NCI-H1694 (cell line): ENCODE measurements at regions not wholly inside any gene's neighbourhood (a gene's known extent, or its start where the extent isn't known, plus 50 kb on each side); places are given as distances from the start of the nearest gene placed in this dataset.
"Not testable (repeated sequence)": the region's sequence is repeated elsewhere in the genome, so short reads cannot be mapped to it uniquely, and the experiment has no call there.

Source experiments
- DNase-seq: peaks from one replicate; lab custom pipeline; 2025; lab: John Stamatoyannopoulos, UW

DNA sequence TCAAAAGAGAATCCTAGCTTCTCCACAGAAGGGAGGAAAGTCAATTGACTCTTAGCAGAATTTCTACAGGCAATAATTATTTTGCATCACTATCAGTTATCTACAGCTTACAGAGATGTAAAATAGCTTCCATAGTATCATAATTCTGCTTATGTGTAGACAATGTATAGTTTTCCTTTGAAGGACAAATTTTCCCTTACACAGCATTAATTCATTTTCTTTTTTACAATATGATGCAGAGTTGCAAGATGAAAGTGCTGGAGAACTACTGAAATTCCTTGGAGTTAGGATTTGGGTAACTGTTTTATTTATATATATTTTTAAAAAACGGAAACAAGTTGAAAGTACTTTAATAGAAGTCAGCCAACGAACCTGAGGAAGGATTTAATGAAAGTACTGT lies 111.0 kb upstream of the CPHXL start:
- no peak for DNase-seq

DNA sequence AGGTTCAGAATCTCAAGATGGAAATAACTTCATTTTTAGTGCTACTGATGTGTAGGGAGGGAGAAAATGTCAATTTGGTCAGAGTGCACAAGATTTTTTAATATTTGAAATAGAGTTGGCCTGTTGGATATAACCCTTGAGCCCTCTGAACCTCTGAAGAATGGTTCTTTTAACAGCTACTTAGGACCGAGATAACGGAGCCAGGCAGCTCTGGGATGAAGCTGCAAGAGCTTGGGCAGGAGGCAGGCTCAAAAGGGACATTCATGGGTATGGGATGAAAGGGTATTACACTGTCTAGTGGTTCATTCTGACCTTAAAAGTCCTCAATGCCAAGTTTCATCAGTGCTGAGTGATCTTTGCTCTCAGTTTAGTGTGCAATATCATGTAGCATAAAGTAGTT lies 111.4 kb upstream of the CPHXL start:
- DNase-seq, result no peak

DNA sequence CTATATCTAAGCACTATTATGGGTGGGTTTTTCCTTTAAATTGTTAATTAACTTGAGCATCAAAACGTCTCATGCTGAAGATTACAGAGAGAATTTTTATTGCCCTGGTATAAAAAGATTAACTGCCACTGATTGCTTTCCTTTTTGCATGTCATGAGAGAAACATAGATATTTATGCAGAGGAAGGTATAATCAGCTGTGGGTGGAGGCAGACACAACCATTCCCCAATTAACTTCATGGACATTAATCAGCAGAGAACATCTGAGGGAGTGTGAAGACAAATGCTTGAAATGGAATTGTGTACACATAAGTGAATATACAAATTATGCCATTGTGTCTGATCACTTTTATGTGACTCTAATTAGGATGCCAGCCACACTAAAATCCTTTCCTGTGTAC lies 115.2 kb upstream of the CPHXL start:
- no peak for DNase-seq

DNA sequence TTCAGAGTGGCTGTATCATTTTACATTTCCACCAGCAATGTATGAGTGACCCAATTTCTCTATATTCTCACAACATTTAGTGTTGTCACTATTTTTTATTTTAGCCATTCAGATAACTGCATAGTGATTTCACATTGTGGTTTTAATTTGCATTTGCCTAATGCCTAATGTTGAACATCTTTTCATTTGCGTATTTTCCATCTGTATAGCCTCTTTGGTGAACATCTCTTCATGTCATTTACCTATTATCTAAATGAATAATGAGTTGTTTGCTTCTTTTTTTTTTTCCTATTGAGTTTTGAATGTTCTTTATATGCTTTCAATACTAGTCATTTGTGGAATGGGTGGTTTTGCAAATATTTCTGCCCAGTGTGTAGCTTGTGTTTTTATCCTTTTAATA lies 120.9 kb upstream of the CPHXL start:
- no peak for DNase-seq

DNA sequence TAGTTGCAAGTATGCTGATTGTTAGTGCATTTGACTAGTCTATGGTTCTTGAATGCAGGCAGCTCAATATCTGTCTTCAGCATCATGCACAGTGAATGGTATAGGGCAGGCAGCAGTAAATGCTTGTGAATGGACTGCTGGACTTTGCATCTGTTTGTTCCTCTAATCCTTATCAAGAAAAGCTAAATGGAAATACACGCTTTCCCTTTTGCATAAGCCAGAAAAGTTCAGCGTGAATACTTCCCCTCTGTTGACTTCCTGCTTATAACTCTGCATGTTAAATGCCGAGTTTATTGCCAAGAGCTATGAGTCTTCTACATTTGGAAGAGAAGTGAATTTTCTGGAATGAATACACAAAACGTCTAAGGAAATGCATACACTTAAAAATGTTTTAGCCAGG lies 127.9 kb upstream of the CPHXL start:
- DNase-seq, result no peak

DNA sequence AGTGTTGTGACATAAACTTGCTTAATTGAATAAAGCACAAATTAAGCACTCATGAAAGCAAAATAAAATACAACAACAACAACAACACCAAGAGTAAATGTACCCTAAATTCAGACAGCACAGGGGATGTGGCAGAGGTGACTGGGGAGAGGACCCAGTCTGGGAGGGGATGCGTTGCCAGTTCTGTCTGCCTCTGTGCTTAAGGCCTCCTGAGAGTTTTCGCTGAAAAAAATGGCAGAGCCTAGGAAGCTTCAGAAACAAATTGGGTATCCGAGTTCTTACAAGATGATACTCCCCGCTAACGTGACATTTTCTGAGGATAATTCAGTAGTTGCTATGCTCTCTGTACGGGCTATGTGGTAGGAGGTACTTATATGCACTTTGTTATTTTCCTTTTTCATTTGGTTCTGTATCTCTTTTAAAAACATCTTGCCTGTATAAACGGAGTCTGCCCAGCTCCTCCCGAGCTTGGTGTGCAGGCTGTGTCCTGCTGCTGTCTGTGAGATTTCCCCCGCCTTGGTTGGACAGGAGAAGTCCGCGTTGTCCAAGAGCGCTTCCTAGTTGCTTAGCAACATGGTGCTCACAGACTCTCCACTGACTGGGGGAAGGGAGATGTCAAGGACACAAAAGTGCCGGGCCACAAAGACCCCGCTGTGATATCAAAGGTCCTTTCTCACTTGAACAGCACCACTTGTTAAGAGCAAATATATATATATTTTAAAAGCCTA lies 134.2 kb upstream of the CPHXL start:
- DNase-seq, result no peak

DNA sequence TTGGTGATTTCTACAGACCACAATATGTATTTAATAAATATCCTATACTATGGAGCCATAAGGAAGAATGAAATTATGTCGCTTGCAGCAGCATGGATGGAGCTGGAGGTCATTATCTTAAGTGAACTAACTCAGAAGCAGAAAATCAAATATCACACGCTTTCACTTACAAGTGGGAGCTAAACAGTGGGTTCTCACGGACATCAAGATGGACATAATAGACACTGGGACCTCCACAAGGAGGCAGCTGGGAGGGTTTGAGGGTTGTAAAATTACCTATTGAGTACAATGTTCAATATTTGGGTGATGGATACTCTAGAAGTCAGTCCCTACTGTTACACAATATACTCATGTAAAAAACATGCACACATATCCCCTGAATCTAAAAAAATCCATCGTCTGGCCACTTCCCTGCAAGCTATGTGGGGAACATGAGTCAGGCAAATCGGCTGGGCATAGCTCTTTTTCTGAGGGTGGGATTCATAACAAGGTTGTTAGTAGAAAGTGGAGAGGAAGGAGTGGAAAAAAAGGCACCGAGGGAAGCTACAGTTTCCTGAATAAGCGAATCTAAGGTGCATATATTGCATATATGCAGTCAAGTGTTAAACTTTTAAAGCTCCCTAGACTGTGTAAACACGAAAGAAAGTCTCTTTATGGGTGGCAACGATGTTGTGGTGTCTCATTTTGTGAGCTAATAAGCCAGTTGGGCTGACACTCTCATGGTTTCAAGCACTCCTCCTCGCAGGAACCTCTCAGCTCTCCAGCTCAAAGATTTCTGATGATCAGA lies 135.2 kb upstream of the CPHXL start:
- no peak for DNase-seq

DNA sequence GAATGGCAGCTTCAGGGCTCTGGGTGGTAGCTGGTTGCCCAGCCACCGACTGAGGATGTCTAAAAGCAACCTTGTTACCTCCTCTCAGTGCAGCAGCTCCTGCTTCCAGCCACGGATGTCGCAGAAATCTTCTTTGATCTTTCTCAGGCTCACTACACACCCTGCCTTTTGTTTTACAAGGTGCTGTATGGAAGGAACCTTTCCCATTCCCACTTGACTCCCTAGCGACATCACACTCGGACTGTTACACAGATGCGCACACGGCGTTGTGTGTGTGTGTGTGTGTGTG lies 135.8 kb upstream of the CPHXL start:
- no peak for DNase-seq

DNA sequence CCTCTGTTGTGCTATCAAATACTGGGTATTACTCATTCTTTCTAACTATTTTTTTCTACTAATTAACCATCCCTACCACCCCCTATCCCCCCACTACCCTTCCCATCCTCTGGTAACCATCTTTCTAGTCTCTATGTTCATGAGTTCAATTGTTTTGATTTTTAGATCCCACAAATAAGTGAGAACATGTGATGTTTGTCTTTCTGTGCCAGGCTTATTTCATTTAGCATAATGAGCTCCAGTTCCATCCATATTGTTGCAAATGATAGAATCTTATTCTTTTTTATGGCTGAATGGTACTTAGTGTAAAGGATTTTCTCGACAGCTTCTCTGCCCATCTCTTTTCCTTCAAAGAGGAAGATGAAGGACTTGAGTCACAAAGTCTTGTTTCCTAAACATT lies 138.0 kb upstream of the CPHXL start:
- no peak for DNase-seq

DNA sequence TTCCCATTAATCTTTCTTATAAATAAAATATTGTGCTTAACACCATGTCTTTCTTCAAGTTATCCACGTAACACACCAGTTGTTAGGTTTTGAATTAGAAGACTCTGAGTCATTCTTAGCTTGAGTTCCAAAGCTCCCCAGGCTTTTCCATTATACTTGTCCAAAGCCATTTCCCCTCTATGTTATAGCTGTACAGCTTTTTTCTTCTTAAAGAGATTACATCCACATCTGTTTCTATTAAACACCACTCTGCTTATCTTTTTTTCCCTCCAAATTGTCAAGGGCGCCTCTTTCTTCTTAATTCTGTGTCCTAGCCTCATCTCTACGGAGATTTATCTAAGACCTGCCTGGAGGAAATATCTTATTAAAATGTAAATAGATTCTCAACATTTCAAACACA lies 139.4 kb upstream of the CPHXL start:
- no peak for DNase-seq

DNA sequence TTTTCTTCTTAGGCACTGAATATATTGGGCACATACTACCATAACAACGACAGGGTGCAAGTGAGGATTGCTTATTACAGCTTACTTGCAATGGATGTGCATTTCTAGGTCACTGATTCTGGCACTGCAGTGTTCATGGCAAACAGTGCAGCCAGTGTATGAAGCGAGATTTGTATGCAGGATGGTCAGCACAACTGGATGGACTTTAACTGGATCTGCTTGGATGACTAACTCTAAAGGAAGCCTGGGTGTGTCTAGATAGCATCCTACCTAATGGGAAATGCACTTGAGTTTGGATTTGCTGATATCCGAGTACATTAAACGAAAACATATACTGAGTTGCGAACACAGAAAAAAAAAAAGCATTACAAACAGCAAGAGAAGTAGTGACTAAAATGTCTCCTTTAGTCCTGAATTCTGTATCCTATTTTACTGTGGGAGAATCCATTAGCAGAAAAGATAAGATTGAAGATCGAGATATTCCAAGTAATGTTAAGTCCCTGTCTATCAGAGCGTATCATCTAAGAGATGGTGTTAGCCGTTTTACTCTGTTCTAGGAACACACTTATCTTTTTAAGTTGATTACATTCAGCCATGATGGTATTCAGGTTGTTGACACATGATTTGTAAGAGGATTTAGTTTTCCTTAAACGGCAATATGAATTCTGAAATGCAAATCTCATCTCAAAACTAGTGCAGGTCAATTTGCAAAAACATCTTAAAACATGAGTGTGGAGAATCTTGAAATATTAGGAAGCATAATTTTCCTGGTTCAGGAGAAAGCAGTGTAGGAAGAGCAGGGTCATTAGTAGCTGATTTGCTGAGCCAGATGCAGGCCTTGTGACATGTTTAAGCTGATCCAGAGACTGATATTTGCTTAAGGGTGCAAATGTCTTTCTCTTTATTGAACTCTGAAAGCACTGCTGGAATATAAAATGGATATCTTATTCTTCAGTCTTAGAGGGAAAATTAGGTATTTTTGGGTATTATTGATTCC lies 142.6 kb upstream of the CPHXL start:
- no peak for DNase-seq

DNA sequence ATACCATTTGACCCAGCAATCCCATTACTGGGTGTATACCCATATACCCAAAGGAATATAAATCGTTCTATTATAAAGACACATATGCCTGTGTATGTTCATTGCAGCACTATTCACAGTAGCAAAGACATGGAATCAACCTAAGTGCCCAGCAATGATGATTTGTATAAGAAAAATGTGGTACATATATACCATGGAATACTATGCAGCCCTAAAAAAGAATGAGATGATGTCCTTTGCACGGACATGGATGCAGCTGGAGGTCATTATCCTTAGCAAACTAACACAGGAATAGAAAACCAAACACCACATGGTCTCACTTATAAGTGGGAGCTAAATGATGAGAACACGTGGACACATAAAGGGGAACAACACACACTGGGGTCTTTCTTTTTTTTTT lies 155.0 kb upstream of the CPHXL start:
- DNase-seq, result not testable (repeated sequence)

DNA sequence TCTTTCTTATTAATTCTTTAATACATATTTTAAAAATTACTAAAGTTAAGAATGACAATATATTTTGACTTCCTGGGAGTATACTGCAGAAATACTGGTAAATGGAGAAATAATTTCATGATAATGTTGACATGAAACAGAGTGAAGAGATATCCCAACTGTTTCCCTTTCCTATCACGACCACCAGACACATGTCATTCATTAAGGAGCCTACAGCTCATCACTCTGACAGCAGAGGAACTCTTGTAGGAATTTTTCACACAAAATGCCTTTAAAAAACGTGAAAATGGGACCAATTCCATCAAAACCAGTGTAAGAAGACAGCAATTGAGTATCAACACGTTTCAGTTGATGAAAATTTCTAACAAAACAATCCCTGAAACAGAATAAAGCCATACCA lies 172.9 kb upstream of the CPHXL start:
- no peak for DNase-seq

DNA sequence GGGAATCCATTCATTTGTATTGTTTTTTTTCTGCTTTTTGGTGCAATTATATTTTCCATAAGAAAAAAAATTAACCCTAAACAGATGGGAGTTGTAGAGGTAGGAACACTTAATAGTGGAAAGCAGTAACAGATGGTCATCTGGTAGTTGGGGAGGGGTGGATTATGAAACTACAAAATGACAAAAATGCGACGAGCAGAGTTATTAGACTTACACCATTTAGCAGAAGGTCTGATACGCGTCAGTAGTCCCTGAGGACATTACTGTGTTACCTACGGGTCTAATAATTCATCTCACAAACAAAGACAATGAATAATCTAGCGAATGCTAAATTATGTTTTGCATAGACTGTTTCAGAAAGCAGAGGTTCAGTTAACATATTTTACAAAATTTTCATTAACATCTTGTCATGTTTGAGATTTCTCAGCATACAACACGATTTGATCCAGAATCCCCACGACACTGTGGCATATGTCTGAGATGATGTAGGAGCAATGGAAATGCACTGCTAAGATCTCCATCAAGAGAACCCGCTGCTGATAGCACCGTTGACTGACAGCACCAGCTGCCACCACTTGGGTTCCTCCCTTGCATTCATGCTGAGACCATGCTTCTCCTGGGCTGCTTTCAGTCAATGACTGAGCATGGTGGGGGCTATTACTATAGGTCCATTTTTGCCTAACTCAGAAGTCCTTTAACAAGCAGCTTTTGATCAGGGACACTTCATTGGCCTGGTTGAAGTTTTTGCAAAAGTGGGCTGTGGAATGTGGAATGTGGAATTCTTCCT lies 182.2 kb upstream of the CPHXL start:
- DNase-seq, result peak; percentile 94

DNA sequence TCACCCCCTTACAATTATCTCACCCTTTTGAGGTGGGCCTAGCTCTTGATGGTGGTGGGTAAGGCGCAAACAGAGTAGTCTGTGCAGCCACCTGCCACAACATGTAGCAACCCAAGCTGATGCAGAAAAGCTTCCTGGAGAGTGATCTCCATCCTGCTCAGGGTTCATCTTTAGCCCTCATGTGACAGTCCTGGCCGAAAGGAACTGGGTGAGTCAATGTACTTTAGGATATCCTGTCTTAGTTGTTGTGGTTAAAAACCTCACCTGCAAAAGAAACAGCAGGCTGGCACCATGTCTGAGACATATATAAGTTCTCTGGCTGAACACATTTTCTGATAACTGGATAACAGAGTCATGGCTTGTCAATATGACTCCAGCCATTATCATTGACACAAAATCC lies 183.5 kb upstream of the CPHXL start:
- DNase-seq, result no peak

DNA sequence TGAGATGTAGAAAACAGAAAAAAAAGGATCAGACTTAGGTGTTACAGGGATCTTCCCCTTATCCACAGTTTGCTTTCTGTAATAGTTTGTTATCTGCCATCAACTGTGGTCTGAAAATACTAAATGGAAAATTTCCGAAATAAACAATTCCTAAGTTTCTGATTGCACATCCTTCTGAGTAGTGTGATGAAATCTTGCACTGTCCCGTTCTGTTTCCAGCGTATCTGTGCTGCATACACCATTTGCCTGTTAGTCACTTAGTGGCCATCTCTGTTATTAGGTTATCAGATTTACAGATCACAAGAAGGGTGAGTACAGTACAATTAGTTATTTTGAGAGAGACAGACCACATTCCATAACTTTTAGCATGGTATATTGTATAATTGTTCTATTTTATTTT lies 185.6 kb upstream of the CPHXL start:
- no peak for DNase-seq

DNA sequence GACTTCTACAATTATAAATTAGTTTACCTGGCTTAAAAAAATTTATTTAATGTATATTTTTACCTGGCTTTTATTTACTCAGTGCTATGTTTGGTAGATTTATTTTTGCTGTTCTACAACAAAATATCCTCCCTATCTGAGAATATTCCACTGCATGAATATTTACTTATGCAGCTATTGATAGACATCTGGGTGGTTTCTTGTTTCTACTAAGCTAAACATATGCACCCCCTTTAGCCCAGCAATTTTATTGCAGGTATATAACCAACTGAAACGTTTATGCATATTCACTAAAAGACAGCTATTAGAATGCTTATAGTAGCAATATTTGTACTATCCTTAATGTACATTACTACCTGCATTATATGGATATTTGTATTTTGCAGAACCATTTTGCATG lies 187.7 kb upstream of the CPHXL start:
- DNase-seq, result no peak

DNA sequence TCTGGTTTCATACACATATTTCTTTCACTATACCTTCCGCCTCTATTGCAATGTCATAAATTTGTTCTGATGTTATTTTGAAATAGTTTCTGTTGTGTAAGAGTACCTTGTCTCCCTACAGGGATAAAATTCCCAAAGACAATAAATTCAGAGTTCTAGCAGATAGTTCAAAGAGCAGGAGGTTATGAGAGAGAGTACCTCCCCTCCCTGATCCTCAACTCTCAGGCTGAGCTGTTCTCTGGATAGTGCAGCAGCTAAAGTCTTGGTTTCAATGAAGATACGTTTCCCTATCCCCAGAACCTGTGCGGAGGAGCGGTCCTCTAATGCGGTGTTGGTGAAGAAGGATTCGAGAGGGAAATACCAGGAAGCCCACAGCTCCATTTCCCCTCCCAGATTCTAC lies 190.2 kb upstream of the CPHXL start:
- no peak for DNase-seq

DNA sequence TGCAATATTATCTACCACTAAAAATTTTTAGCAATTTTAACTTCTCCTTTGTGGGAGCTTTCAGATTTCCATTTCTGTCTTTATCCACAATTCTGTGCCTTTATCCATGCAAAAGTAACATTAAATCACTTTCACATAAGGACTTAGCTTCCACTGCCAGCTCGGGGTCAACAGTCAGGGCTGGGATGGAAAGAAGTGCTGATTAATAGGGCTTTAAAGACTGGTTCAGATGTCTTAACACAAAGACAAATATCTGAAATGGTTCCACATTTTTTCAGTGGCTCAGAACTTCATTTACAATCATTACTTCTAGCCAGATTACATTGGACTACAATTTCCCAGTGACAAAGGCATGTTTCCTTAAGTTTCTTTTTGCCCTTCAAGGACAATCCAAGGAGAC lies 191.8 kb upstream of the CPHXL start:
- no peak for DNase-seq

DNA sequence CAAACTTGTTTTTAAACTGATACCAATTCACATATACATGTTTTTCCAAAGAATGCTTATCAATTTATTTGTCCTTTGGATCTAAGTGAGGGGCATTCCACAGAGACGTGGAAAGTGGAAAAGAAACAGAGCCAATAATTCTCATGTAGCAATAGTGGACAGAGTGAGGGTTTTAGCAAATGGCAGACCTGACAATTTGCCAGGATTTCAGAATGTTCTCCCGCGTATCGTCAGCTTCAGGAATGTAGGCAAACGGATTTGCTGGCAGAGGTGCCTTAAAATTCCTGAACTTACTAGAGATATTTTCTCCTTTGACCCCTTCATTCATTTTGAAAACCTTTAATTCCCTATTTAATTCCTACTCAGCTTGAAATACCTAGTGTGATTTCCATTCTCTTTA lies 193.4 kb upstream of the CPHXL start:
- DNase-seq, result no peak

DNA sequence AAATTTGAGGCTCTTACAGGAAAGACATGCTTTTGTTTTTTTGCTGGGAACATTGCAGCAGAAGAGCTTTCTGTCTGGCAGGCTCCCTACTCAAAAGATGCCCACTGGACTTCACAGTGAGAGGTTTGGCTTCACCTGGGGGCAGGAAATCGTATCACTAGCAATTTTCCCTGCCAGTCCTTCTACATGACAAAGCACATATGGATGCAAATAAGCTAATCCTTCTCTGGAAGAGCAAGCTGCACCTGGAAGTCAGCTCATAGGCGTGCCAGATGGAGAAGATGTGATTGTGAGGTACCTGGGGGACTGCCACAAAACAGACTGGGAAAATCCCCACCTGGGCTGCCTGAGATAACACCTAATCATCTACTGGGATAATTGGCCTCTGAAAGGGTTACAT lies 195.0 kb upstream of the CPHXL start:
- DNase-seq, result no peak

DNA sequence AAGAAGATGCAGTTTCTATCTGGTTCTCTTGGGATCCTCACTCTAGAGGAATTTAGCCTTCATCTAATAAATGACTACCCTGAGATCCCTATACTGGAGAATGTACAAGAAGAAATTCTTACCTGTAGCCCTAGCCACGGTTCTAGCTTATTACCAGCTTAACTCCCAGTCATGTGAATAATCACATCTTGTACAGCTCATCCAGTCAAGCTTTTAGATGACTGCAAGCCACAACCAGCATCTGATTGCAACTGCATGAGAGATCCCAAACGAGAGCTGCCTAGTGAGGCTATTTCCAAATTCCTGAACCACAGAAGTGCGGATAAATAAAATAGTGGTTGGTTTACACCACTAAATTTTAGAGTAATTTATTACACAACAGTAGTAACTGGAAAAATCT lies 196.0 kb upstream of the CPHXL start:
- no peak for DNase-seq
